RWPE1 (cell line): ENCODE measurements at regions not wholly inside any gene's neighbourhood (a gene's known extent, or its start where the extent isn't known, plus 50 kb on each side); places are given as distances from the start of the nearest gene placed in this dataset.

Source experiments
- CTCF ChIA-PET: fragments of 350-600 bp; sonication (Branson Sonifier 250); formaldehyde crosslinking; extraction: SDS; loops from one replicate; lab custom pipeline; 2021; lab: Yijun Ruan, JAX
- POLR2A ChIA-PET: fragments of 400-600 bp; formaldehyde crosslinking; extraction: SDS; loops from one replicate; lab custom pipeline; 2020; ENCODE audit warnings: antibody characterized with exemption; ENCODE audit not compliant: low non-redundant PET; lab: Yijun Ruan, JAX
- DNase-seq: peaks from one replicate; pipeline ENCODE4 v3.0.0; 2012; ENCODE audit warnings: low spot score
- H3K27ac ChIP-seq: fragments of 450-650 bp; 2 replicates; pipeline ENCODE4 v1.5.1; 2017
- TF ChIP-seq, protein P1 (sequence below): fragments of 450-650 bp; conservative IDR thresholded peaks from 2 replicates; pipeline ENCODE4 v1.5.1; 2017; ENCODE audit warnings: low read depth, mild to moderate bottlenecking

GRCh38 chr1:39127513-39127912, 77.0 kb upstream of the MACF1 start:
- TF ChIP-seq, protein P1, sequence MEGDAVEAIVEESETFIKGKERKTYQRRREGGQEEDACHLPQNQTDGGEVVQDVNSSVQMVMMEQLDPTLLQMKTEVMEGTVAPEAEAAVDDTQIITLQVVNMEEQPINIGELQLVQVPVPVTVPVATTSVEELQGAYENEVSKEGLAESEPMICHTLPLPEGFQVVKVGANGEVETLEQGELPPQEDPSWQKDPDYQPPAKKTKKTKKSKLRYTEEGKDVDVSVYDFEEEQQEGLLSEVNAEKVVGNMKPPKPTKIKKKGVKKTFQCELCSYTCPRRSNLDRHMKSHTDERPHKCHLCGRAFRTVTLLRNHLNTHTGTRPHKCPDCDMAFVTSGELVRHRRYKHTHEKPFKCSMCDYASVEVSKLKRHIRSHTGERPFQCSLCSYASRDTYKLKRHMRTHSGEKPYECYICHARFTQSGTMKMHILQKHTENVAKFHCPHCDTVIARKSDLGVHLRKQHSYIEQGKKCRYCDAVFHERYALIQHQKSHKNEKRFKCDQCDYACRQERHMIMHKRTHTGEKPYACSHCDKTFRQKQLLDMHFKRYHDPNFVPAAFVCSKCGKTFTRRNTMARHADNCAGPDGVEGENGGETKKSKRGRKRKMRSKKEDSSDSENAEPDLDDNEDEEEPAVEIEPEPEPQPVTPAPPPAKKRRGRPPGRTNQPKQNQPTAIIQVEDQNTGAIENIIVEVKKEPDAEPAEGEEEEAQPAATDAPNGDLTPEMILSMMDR, result no peak
- POLR2A ChIA-PET, result no interaction called here
- H3K27ac ChIP-seq, result no peak overlapping the region
- no peak for DNase-seq
- CTCF ChIA-PET, result interaction anchor here (0.6 to 1.0 kb wide), 2 partner anchors 56 to 221 kb away, joined by 3 read pairs; no protein-coding TSS in a partner anchor

GRCh38 chr1:39128126-39128525, 76.4 kb upstream of the MACF1 start:
- TF ChIP-seq, protein P1, result no peak
- peak overlapping the region; percentile 51 for H3K27ac ChIP-seq
- POLR2A ChIA-PET, result no interaction called here
- CTCF ChIA-PET, result interaction anchor here (0.5 to 1.2 kb wide), 4 partner anchors 11 to 220 kb away, joined by 3 read pairs; no protein-coding TSS in a partner anchor
- no peak for DNase-seq

DNA sequence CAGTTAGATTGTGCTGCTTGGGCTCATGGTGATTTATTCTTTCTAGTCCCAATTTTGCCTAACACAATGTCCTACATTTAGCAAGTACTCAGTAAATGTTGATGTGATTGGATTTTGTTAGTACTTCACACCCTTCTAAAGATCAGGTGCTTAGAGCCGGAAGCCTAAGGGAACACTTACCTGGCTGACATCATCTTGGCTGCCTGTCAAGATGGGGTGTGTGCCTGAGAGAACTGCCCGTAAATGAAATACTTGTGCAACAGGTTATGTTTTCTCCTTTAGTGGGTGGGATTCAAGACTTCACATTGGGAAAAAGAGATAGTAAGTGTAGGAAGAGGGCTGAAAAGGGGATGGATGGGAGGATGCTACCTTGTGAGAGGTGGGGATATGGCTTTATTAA, 75.5 kb upstream of the MACF1 start:
- H3K27ac ChIP-seq, result no peak overlapping the region
- DNase-seq, result peak; percentile 76
- ChIA-PET POLR2A (interaction anchor here (0.6 kb wide), 1 partner anchor 118 kb away, joined by 8 read pairs; no protein-coding TSS in a partner anchor), CTCF (interaction anchor here (0.7 to 2.6 kb wide), 4 partner anchors 11 to 63 kb away, joined by 3 to 8 read pairs (median 3); no protein-coding TSS in a partner anchor)
- TF ChIP-seq, protein P1, result no peak

- DNase-seq, result no peak
- POLR2A ChIA-PET, result interaction anchor here (0.6 kb wide), 1 partner anchor 118 kb away, joined by 8 read pairs; no protein-coding TSS in a partner anchor
- CTCF ChIA-PET, result interaction anchor here (1.2 to 2.6 kb wide), 2 partner anchors 31 to 63 kb away, joined by 3 to 8 read pairs; no protein-coding TSS in a partner anchor
- TF ChIP-seq, protein P1, result no peak
- H3K27ac ChIP-seq, result no peak overlapping the region
These were observed 75.0 kb upstream of the MACF1 start for GRCh38 chr1:39129514-39129913.

DNA sequence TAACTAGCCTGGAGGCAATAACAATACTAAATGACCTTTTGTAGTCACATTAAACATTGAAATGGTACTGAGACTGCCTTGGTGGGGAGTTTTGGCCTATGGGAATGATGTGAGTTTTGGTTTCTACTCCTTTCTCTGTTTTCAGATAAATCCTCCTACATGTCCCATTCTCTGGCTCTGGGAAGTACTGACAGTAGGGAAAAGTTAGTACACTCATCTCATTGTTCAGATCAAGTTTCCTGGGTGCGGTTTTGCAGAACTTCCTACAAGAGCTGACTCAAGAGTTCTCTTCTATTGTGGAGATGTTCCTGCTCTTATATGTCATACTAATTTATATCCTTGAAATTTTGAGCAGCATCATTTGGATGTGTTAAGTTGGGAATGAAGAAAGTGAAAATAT, 74.2 kb upstream of the MACF1 start:
- peak overlapping the region; percentile 86 for H3K27ac ChIP-seq
- ChIA-PET CTCF (interaction anchor here (0.6 to 2.6 kb wide), 3 partner anchors 62 to 248 kb away, joined by 3 to 8 read pairs (median 3); no protein-coding TSS in a partner anchor), POLR2A (no interaction called here)
- DNase-seq, result no peak
- TF ChIP-seq, protein P1, result no peak

DNA sequence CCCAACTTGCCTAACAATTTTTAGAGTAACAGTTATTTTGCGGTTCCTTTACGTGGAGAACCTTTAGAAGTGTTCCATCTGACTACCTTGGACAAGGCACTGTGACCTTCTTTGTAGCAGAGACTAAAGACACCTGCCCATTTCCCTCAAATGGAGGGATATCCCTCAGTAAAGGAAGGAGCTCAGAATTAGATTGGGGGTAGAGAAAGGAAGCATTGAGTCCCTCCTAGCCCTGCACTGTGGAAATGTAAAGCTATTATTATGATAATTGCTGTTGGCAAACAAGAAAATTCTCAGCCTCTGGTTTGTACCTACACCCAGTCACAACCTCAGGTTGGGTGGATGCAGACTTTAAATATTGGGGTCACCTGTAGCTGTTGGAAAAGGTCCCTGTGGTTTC, 72.6 kb upstream of the MACF1 start:
- DNase-seq, result no peak
- no peak overlapping the region for H3K27ac ChIP-seq
- CTCF ChIA-PET, result interaction anchor here (0.7 to 2.1 kb wide), 4 partner anchors 9 to 279 kb away, joined by 3 to 7 read pairs (median 4); no protein-coding TSS in a partner anchor
- TF ChIP-seq, protein P1, result no peak
- POLR2A ChIA-PET, result interaction anchor here (2.0 kb wide), 1 partner anchor 25 kb away, joined by 7 read pairs; no protein-coding TSS in a partner anchor
